Esophagus squamous epithelium (tissue), 4 donors: ENCODE measurements at regions not wholly inside any gene's neighbourhood (a gene's known extent, or its start where the extent isn't known, plus 50 kb on each side); places are given as distances from the start of the nearest gene placed in this dataset.

Source experiments
- POLR2A ChIP-seq, 4 donors: fragments of 450-650 bp; IDR thresholded peaks; one replicate each; pipeline ENCODE4 v1.6.1; 2017; ENCODE audit warnings: antibody characterized with exemption in 4 of 4, mild to moderate bottlenecking in 4 of 4, moderate library complexity in 3 of 4
- TF ChIP-seq, protein P1 (sequence below), 6 experiments: fragments of 450-650 bp in 4 of 6; fragments of 200-600 bp in 2 of 6; sonication (generic) in 2 of 6; IDR thresholded peaks; one replicate each; pipeline ENCODE4 v1.5.1; 2016 to 2019; ENCODE audit warnings: antibody characterized with exemption in 6 of 6, mild to moderate bottlenecking in 4 of 6, moderate library complexity in 4 of 6

DNA sequence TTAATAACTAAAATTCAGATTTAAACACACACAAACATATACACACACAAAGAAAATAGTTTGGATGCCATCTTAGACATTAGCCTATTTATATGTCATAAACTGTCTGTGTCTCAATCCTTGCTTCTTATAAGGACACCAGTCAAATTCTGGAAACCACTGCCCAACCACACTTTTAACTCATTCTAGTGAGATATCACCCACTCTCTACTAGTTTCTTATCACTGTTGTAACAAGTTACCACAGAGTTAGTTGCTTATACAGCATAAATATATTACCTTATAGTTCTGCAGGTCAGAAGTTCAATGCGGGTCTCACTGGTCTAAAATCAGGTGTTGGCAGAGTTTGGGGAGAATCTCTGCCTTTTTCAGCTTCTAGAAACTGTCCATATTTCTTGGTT is 239.1 kb downstream of the MTX2 start:
- TF ChIP-seq, protein P1, sequence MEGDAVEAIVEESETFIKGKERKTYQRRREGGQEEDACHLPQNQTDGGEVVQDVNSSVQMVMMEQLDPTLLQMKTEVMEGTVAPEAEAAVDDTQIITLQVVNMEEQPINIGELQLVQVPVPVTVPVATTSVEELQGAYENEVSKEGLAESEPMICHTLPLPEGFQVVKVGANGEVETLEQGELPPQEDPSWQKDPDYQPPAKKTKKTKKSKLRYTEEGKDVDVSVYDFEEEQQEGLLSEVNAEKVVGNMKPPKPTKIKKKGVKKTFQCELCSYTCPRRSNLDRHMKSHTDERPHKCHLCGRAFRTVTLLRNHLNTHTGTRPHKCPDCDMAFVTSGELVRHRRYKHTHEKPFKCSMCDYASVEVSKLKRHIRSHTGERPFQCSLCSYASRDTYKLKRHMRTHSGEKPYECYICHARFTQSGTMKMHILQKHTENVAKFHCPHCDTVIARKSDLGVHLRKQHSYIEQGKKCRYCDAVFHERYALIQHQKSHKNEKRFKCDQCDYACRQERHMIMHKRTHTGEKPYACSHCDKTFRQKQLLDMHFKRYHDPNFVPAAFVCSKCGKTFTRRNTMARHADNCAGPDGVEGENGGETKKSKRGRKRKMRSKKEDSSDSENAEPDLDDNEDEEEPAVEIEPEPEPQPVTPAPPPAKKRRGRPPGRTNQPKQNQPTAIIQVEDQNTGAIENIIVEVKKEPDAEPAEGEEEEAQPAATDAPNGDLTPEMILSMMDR (IDR thresholded peaks at IDR 0.05), result no peak
- no peak for TF ChIP-seq POLR2A (IDR thresholded peaks at IDR 0.05)
